ENCODE measurements at regions not wholly inside any gene's neighbourhood (a gene's known extent, or its start where the extent isn't known, plus 50 kb on each side); places are given as distances from the start of the nearest gene placed in this dataset.

DNA sequence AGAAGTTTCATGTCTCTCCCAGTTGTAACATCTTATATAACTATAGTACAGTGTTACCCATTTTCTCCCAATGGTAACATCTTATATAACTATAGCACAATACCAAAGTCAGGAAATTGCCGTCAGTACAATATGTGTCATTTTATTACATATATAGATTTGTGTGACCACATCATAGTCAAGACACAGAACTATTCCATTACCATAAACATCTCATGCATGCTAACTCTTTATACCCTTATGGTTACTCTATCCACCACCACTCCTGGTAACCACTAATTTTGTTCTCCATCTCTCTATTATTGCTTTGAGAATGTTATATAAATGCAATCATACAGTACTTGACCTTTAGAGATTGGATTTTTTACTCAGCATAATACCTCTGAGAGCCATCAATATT is 120.7 kb downstream of the BACH1 start:
- Histone ChIP-seq H2BK20ac (ENCODE audit: low read depth, low read length, poor library complexity, severe bottlenecking) (no peak overlapping the region), H3K79me2 (ENCODE audit: insufficient read depth, low read length) (no peaks in the 10 kb centered on the region), H4K8ac (replicated peaks; ENCODE audit: insufficient read length, low read depth, low read length) (no peak overlapping the region), H2BK12ac (ENCODE audit: insufficient read length, low read depth, low read length) (no peak overlapping the region), H3K23me2 (ENCODE audit: insufficient read length, low read depth, low read length, poor library complexity, severe bottlenecking) (no peaks in the 10 kb centered on the region), H3K14ac (ENCODE audit: insufficient read depth, low read length) (no peak overlapping the region), H3T11ph (ENCODE audit: low read length) (no peak overlapping the region), H2AK5ac (ENCODE audit: insufficient read length, low read length) (no peak overlapping the region), H2BK120ac (ENCODE audit: low read depth, low read length, poor library complexity, severe bottlenecking) (no peak overlapping the region), H3K4me1 (ENCODE audit: insufficient read depth, low read length) (no peaks in the 10 kb centered on the region), H3K4me2 (ENCODE audit: insufficient read depth, insufficient read length, low read length) (no peak overlapping the region), H2AFZ (ENCODE audit: low read length) (no peak overlapping the region), H2BK15ac (ENCODE audit: low read depth, low read length) (no peak overlapping the region), H3K23ac (ENCODE audit: insufficient read length, low read depth, low read length) (no peak overlapping the region), H4K5ac (ENCODE audit: insufficient read length, low read depth, low read length) (no peak overlapping the region), H3K27ac (ENCODE audit: insufficient read length, low read depth, low read length) (no peak overlapping the region), H3K9me3 (ENCODE audit: control insufficient read depth, low read depth, low read length) (no peaks in the 10 kb centered on the region), H3K9ac (ENCODE audit: extremely low read depth, insufficient read length, low read length) (no peak overlapping the region), H3K79me1 (ENCODE audit: insufficient read depth, low read depth, low read length, poor library complexity, severe bottlenecking) (no peaks in the 10 kb centered on the region), H3K18ac (ENCODE audit: insufficient read length, low read depth, low read length) (no peak overlapping the region), H3K27me3 (ENCODE audit: insufficient read depth, low read length) (no peaks in the 10 kb centered on the region), H3K56ac (ENCODE audit: insufficient read length, low read depth, low read length) (no peak overlapping the region), H4K91ac (ENCODE audit: insufficient read length, low read depth, low read length) (no peak overlapping the region), H2BK5ac (ENCODE audit: insufficient read length, low read length) (no peak overlapping the region), H4K20me1 (ENCODE audit: control insufficient read depth, insufficient read depth, insufficient read length) (no peaks in the 10 kb centered on the region), H3K4ac (ENCODE audit: low read depth, low read length) (no peak overlapping the region)
- Mint-ChIP-seq H3K27ac (no peak overlapping the region), H3K9me3 (no peaks in the 10 kb centered on the region), H3K4me1 (peaks cover 0 to 4% of the 10 kb centered on the region in 2 experiments; a peak in 2 of 4 replicates), H3K27me3 (ENCODE audit: low read depth) (no peaks in the 10 kb centered on the region), H3K36me3 (ENCODE audit: insufficient read depth in 1 of 3, low read depth in 3 of 3) (no peaks in the 10 kb centered on the region; a peak in 1 of 7 replicates), H3K4me3 (no peak overlapping the region)
- DNase-seq, result no peak
- TF ChIP-seq, protein P1, sequence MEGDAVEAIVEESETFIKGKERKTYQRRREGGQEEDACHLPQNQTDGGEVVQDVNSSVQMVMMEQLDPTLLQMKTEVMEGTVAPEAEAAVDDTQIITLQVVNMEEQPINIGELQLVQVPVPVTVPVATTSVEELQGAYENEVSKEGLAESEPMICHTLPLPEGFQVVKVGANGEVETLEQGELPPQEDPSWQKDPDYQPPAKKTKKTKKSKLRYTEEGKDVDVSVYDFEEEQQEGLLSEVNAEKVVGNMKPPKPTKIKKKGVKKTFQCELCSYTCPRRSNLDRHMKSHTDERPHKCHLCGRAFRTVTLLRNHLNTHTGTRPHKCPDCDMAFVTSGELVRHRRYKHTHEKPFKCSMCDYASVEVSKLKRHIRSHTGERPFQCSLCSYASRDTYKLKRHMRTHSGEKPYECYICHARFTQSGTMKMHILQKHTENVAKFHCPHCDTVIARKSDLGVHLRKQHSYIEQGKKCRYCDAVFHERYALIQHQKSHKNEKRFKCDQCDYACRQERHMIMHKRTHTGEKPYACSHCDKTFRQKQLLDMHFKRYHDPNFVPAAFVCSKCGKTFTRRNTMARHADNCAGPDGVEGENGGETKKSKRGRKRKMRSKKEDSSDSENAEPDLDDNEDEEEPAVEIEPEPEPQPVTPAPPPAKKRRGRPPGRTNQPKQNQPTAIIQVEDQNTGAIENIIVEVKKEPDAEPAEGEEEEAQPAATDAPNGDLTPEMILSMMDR (conservative IDR thresholded peaks at IDR 0.05), result no peak
- no CpG with 5 or more reads among the region's 1 CpG for WGBS (ENCODE audit: extremely low coverage, insufficient read length, low lambda C conversion rate)
